Tibial artery (tissue), 4 donors: ENCODE measurements at regions not wholly inside any gene's neighbourhood (a gene's known extent, or its start where the extent isn't known, plus 50 kb on each side); places are given as distances from the start of the nearest gene placed in this dataset.
"Not testable (repeated sequence)": the region's sequence is repeated elsewhere in the genome, so short reads cannot be mapped to it uniquely, and the experiment has no call there.

Source experiments
- DNase-seq, 2 donors: peaks; one replicate each; pipeline ENCODE4 v3.0.0-alpha.2; 2019
- H3K27ac ChIP-seq, 2 donors: fragments of 200-600 bp; sonication (generic) in 1 of 2; 1 replicate in 1 of 2; 2 replicates in 1 of 2; pipeline ENCODE4 v1.5.1; 2018 to 2019; ENCODE audit warnings: mild to moderate bottlenecking in 1 of 2
- H3K27me3 ChIP-seq, 2 donors: fragments of 200-600 bp; sonication (generic) in 1 of 2; one replicate each; pipeline versions ENCODE4 v1.5.1 to v1.6.0; 2016 to 2019
- H3K36me3 ChIP-seq, 3 donors: fragments of 200-600 bp; sonication (generic) in 2 of 3; one replicate each; pipeline ENCODE4 v1.5.1; 2016 to 2019; ENCODE audit warnings: mild to moderate bottlenecking in 2 of 3
- H3K4me1 ChIP-seq, 4 donors: fragments of 200-600 bp; sonication (generic) in 2 of 4; 1 replicate in 3 of 4; 2 replicates in 1 of 4; pipeline ENCODE4 v1.5.1; 2016 to 2019
- H3K4me3 ChIP-seq, 2 donors: fragments of 200-600 bp; sonication (generic) in 1 of 2; 1 replicate in 1 of 2; 2 replicates in 1 of 2; pipeline ENCODE4 v1.5.1; 2018 to 2019; ENCODE audit warnings: mild to moderate bottlenecking in 2 of 2
- H3K9me3 ChIP-seq, 3 donors: fragments of 200-600 bp; sonication (generic) in 1 of 3; one replicate each; pipeline ENCODE4 v1.5.1; 2016 to 2019
- intact Hi-C: fragments of 100-400 bp; cut with DNase I; formaldehyde crosslinking; loops from one replicate; pipeline ENCODE4 v1.15.0; 2023; ENCODE audit warnings: low total_unique reads
- TF ChIP-seq, protein P1 (sequence below), 2 experiments: fragments of 200-600 bp in 1 of 2; fragments of 450-650 bp in 1 of 2; IDR thresholded peaks; one replicate each; pipeline ENCODE4 v1.5.1; 2017 to 2019; ENCODE audit warnings: antibody characterized with exemption in 2 of 2, mild to moderate bottlenecking in 1 of 2, moderate library complexity in 1 of 2

DNA sequence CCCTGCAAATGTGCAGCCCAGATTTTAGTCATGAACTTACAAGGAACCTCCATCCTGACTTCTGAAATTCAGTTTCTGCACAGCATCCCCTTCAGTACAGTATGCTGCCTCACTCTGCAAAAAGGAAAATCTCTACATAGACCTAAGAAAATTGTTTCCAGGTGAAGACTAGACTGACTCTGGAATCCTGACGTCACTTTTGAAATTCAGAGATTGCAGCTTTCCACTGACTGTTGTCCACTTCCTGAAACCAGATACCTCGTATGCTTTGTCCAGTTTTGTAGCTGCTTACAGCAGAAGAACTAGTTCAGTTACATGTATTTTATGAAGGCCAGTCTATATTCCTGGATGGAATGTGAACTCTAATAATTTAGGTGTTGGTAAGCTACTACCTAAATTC is 629.3 kb upstream of the ST8SIA4 start:
- TF ChIP-seq, protein P1, sequence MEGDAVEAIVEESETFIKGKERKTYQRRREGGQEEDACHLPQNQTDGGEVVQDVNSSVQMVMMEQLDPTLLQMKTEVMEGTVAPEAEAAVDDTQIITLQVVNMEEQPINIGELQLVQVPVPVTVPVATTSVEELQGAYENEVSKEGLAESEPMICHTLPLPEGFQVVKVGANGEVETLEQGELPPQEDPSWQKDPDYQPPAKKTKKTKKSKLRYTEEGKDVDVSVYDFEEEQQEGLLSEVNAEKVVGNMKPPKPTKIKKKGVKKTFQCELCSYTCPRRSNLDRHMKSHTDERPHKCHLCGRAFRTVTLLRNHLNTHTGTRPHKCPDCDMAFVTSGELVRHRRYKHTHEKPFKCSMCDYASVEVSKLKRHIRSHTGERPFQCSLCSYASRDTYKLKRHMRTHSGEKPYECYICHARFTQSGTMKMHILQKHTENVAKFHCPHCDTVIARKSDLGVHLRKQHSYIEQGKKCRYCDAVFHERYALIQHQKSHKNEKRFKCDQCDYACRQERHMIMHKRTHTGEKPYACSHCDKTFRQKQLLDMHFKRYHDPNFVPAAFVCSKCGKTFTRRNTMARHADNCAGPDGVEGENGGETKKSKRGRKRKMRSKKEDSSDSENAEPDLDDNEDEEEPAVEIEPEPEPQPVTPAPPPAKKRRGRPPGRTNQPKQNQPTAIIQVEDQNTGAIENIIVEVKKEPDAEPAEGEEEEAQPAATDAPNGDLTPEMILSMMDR (IDR thresholded peaks at IDR 0.05) = no peak
- Histone ChIP-seq H3K36me3 (no peaks in the 10 kb centered on the region), H3K27ac (no peak overlapping the region), H3K9me3 (no peaks in the 10 kb centered on the region), H3K4me3 (no peak overlapping the region), H3K27me3 (no peaks in the 10 kb centered on the region), H3K4me1 (no peaks in the 10 kb centered on the region)
- intact Hi-C loops = no loop called here
- DNase-seq = no peak

DNA sequence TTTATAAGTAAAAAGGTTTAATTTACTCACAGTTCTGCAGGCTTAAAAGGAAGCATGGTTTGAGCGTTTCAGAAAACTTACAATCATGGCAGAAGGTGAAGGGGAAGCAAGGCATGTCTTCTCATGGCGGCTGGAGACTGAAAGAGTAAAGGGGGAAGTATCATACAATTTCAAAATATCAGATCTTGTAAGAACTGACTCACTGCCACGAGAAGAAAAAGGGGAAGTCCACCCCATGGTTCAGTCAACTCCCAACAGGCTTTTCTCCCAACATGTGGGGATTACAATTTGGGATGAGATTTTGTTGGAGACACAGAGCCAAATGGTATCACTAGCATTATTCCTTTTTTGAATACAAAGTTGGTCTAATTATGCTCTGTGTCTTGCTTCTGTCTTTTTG is 627.9 kb upstream of the ST8SIA4 start:
- intact Hi-C loops = no loop called here
- H3K4me3 ChIP-seq = no peak overlapping the region
- DNase-seq = no peak
- H3K36me3 ChIP-seq = no peaks in the 10 kb centered on the region
- no peaks in the 10 kb centered on the region for H3K4me1 ChIP-seq
- TF ChIP-seq, protein P1 (IDR thresholded peaks at IDR 0.05) = no peak
- H3K9me3 ChIP-seq = no peaks in the 10 kb centered on the region
- H3K27ac ChIP-seq = no peak overlapping the region
- H3K27me3 ChIP-seq = no peaks in the 10 kb centered on the region

DNA sequence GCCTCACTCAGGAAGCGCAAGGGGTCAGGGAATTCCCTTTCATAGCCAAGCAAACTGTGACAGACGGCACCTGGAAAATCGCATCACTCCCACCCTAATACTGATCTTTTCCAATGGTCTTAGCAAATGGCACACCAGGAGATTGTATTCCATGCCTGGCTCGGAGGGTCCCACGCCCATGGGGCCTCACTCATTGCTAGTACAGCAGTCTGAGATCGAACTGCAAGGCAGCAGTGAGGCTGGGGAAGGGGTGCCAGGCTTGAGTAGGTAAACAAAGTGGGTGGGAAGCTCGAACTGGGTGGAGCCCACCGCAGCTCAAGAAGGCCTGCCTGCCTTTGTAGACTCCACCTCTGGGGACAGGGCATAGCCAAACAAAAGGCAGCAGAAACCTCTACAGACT is 626.0 kb upstream of the ST8SIA4 start:
- H3K4me3 ChIP-seq, DNase-seq, H3K27ac ChIP-seq, H3K9me3 ChIP-seq, H3K36me3 ChIP-seq, intact Hi-C loops, H3K4me1 ChIP-seq, H3K27me3 ChIP-seq: not testable (repeated sequence)

DNA sequence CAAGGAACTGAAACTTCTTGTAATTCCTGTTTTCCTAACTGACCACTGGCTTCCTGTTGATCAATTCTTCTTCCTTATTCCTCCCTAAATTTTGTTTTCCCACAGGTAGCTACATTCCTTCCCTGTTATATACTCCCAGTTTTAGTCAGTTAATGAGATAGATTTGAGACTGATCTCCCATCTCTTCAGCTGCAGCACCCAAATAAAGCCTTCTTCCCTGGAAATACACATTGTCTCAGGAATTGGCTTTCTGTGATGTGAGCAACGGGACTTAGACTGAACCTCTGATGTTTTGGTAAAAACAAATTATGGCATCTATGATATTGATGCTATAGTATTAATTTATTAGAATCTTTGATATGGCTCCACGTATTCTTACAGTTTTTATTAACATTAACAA is 617.3 kb upstream of the ST8SIA4 start:
- no peak for DNase-seq

DNA sequence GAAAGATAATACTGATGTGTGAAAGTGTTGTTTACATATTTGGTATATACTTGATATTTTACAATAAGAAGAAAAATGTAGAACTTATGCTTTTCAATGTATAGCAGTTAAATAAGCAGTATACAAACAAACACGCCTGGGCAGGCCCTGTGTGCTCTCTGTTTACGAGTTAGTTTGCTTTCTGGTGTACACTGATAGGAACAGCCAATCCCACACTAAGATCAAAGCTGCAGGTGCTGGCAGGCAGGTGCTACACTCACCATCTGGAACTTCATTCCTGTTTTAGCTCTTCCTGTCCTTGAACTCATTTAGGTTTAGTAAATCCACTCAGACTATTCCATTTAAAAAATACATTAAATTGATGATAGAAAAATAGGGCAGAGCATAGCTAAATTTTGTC is 614.7 kb upstream of the ST8SIA4 start:
- H3K4me3 ChIP-seq = no peak overlapping the region
- H3K27ac ChIP-seq = no peak overlapping the region
- intact Hi-C loops = no loop called here
- TF ChIP-seq, protein P1 (IDR thresholded peaks at IDR 0.05) = no peak
- DNase-seq = no peak
- no peaks in the 10 kb centered on the region for H3K9me3 ChIP-seq
- H3K36me3 ChIP-seq = no peaks in the 10 kb centered on the region
- no peaks in the 10 kb centered on the region for H3K4me1 ChIP-seq
- no peaks in the 10 kb centered on the region for H3K27me3 ChIP-seq

More for the DNA sequence above, 617.3 kb upstream of the ST8SIA4 start:
- Histone ChIP-seq H3K27me3 (no peaks in the 10 kb centered on the region), H3K4me1 (no peaks in the 10 kb centered on the region), H3K9me3 (no peaks in the 10 kb centered on the region), H3K4me3 (no peak overlapping the region), H3K36me3 (no peaks in the 10 kb centered on the region), H3K27ac (no peak overlapping the region)
- TF ChIP-seq, protein P1 (IDR thresholded peaks at IDR 0.05) = no peak
- intact Hi-C loops = no loop called here

DNA sequence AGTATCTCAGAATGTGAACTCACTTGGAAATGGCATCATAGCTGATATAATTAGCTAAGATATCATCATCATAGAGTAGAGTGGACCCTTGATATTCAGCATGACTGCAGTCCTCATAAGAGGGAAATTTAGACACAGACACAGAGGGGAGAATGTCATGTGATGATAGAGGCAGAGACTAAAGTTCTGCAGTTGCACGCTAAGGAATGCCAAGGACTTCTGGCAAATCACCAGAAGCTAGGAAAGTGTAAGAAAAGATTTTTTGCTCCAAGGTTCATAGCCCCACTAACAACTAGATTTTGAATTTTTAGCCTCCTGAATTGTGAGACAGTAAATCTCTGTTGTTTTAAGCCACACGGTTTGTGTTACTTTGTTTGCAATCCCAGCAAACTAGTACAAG is 612.6 kb upstream of the ST8SIA4 start:
- Histone ChIP-seq H3K27me3 (no peaks in the 10 kb centered on the region), H3K36me3 (no peaks in the 10 kb centered on the region), H3K27ac (no peak overlapping the region), H3K4me1 (no peaks in the 10 kb centered on the region), H3K4me3 (no peak overlapping the region), H3K9me3 (no peaks in the 10 kb centered on the region)
- DNase-seq = no peak
- intact Hi-C loops = no loop called here
- TF ChIP-seq, protein P1 (IDR thresholded peaks at IDR 0.05) = no peak
